Astrocyte (in vitro differentiated cells and primary cell): ENCODE measurements at regions not wholly inside any gene's neighbourhood (a gene's known extent, or its start where the extent isn't known, plus 50 kb on each side); places are given as distances from the start of the nearest gene placed in this dataset.

Experiments used
- DNase-seq: peaks from one replicate; pipeline ENCODE4 v3.0.0-alpha.2; 2010; ENCODE audit warnings: low read depth
- FAIRE-seq: peaks from 2 replicates; lab custom pipeline; 2011; peaks lifted over from hg19 to GRCh38; lab: Jason Lieb, UNC
- H2AFZ ChIP-seq: 2 replicates; pipeline ENCODE4 v1.6.0; 2012; ENCODE audit warnings: low read depth, low read length, inconsistent platforms
- H3K27ac ChIP-seq: 2 replicates; pipeline ENCODE4 v1.5.1; 2011; ENCODE audit warnings: low read depth, low read length, inconsistent platforms
- H3K27me3 ChIP-seq: 2 replicates; pipeline ENCODE4 v1.6.0; 2011; ENCODE audit warnings: low read length, inconsistent platforms; ENCODE audit not compliant: insufficient read depth
- H3K36me3 ChIP-seq: 2 replicates; pipeline ENCODE4 v1.5.1; 2011; ENCODE audit warnings: low read length, inconsistent platforms; ENCODE audit not compliant: insufficient read depth
- H3K4me1 ChIP-seq: 2 replicates; pipeline ENCODE4 v1.5.1; 2011; ENCODE audit warnings: low read length, inconsistent platforms; ENCODE audit not compliant: insufficient read depth
- H3K4me2 ChIP-seq: 2 replicates; pipeline ENCODE4 v1.6.0; 2012; ENCODE audit warnings: low read length, inconsistent platforms
- H3K4me3 ChIP-seq: 2 replicates; pipeline ENCODE4 v1.5.1; 2011; ENCODE audit warnings: low read depth, mild to moderate bottlenecking, low read length, inconsistent platforms; ENCODE audit not compliant: insufficient read depth
- H3K79me2 ChIP-seq: 2 replicates; pipeline ENCODE4 v1.6.0; 2012; ENCODE audit warnings: mild to moderate bottlenecking, low read length, inconsistent platforms; ENCODE audit not compliant: insufficient read depth
- H3K9ac ChIP-seq: 2 replicates; pipeline ENCODE4 v1.6.0; 2012; ENCODE audit warnings: mild to moderate bottlenecking, low read length, inconsistent platforms
- H3K9me3 ChIP-seq: 2 replicates; pipeline ENCODE4 v1.5.1; 2012; ENCODE audit warnings: low read depth, mild to moderate bottlenecking, low read length, inconsistent platforms; ENCODE audit not compliant: insufficient read depth
- H4K20me1 ChIP-seq: 2 replicates; pipeline ENCODE4 v1.6.0; 2012; ENCODE audit warnings: low read length, inconsistent platforms; ENCODE audit not compliant: insufficient read depth
- H3K27ac Mint-ChIP-seq: one replicate; pipeline ENCODE4 v1.8.0; 2021; ENCODE audit warnings: mild to moderate bottlenecking, mixed read lengths; ENCODE audit not compliant: unreplicated experiment
- H3K27me3 Mint-ChIP-seq: one replicate; pipeline ENCODE4 v1.8.0; 2021; ENCODE audit warnings: low read depth, mixed read lengths; ENCODE audit not compliant: unreplicated experiment
- H3K36me3 Mint-ChIP-seq: one replicate; pipeline ENCODE4 v1.8.0; 2021; ENCODE audit warnings: low read depth, mixed read lengths; ENCODE audit not compliant: unreplicated experiment
- H3K4me1 Mint-ChIP-seq: one replicate; pipeline ENCODE4 v1.8.0; 2021; ENCODE audit warnings: low read depth, mixed read lengths; ENCODE audit not compliant: unreplicated experiment
- H3K4me3 Mint-ChIP-seq: one replicate; pipeline ENCODE4 v1.8.0; 2021; ENCODE audit warnings: mild to moderate bottlenecking, moderate library complexity, mixed read lengths; ENCODE audit not compliant: unreplicated experiment
- H3K9me3 Mint-ChIP-seq: one replicate; pipeline ENCODE4 v1.8.0; 2021; ENCODE audit warnings: mild to moderate bottlenecking, mixed read lengths; ENCODE audit not compliant: unreplicated experiment
- CTCF ChIP-seq: IDR thresholded peaks from 2 replicates; pipeline ENCODE4 v1.5.1; 2011; ENCODE audit warnings: low read depth, mild to moderate bottlenecking, inconsistent platforms, low read length, moderate library complexity; ENCODE audit not compliant: insufficient read depth
- EZH2 ChIP-seq: IDR thresholded peaks from 2 replicates; pipeline ENCODE4 v1.6.1; 2012; ENCODE audit warnings: mild to moderate bottlenecking, low read length, inconsistent platforms; ENCODE audit not compliant: insufficient read depth

- Histone ChIP-seq H3K9ac (no peak overlapping the region), H3K4me2 (no peak overlapping the region), H3K27ac (no peak overlapping the region), H3K4me1 (peaks cover 10% of the 10 kb centered on the region), H3K79me2 (no peaks in the 10 kb centered on the region), H3K9me3 (no peaks in the 10 kb centered on the region), H4K20me1 (no peaks in the 10 kb centered on the region), H3K36me3 (no peaks in the 10 kb centered on the region), H3K4me3 (no peak overlapping the region), H3K27me3 (no peaks in the 10 kb centered on the region), H2AFZ (no peak overlapping the region)
- no peak for TF ChIP-seq CTCF
- no peak for TF ChIP-seq EZH2
- Mint-ChIP-seq H3K36me3 (no peaks in the 10 kb centered on the region), H3K27ac (no peak overlapping the region), H3K4me3 (no peak overlapping the region), H3K9me3 (peaks cover 1% of the 10 kb centered on the region), H3K27me3 (no peaks in the 10 kb centered on the region), H3K4me1 (peaks cover 18% of the 10 kb centered on the region)
- FAIRE-seq (no peak), DNase-seq (peak; percentile 17)
These were observed 239.9 kb upstream of the CEP162 start for GRCh38 chr6:84467296-84467695.

GRCh38 chr6:84466511-84466910, 239.1 kb upstream of the CEP162 start:
- Histone ChIP-seq H2AFZ (no peak overlapping the region), H3K79me2 (no peaks in the 10 kb centered on the region), H3K9me3 (no peaks in the 10 kb centered on the region), H4K20me1 (no peaks in the 10 kb centered on the region), H3K4me3 (no peak overlapping the region), H3K27ac (peak overlapping the region; percentile 54), H3K4me1 (peaks cover 10% of the 10 kb centered on the region), H3K27me3 (no peaks in the 10 kb centered on the region), H3K36me3 (no peaks in the 10 kb centered on the region), H3K9ac (no peak overlapping the region), H3K4me2 (peak overlapping the region; percentile 36)
- TF ChIP-seq CTCF (no peak), EZH2 (no peak)
- Mint-ChIP-seq H3K4me1 (peaks cover 24% of the 10 kb centered on the region), H3K27ac (peak overlapping the region; percentile 65), H3K9me3 (no peaks in the 10 kb centered on the region), H3K4me3 (no peak overlapping the region), H3K27me3 (no peaks in the 10 kb centered on the region), H3K36me3 (no peaks in the 10 kb centered on the region)
- FAIRE-seq (no peak), DNase-seq (peak; percentile 84)

- H3K4me2 ChIP-seq, result no peak overlapping the region
- peaks cover 18% of the 10 kb centered on the region for H3K4me1 ChIP-seq
- no peak overlapping the region for H3K9ac ChIP-seq
- no peak overlapping the region for H3K4me3 Mint-ChIP-seq
- H3K27me3 ChIP-seq, result no peaks in the 10 kb centered on the region
- no peaks in the 10 kb centered on the region for H3K9me3 ChIP-seq
- no peak overlapping the region for H3K4me3 ChIP-seq
- H3K36me3 ChIP-seq, result no peaks in the 10 kb centered on the region
- H3K9me3 Mint-ChIP-seq, result no peaks in the 10 kb centered on the region
- peaks cover 26% of the 10 kb centered on the region for H3K4me1 Mint-ChIP-seq
- H3K79me2 ChIP-seq, result no peaks in the 10 kb centered on the region
- H2AFZ ChIP-seq, result no peak overlapping the region
- no peak overlapping the region for H3K27ac ChIP-seq
- FAIRE-seq, result no peak
- H3K36me3 Mint-ChIP-seq, result peaks cover 1% of the 10 kb centered on the region
- H4K20me1 ChIP-seq, result no peaks in the 10 kb centered on the region
- DNase-seq, result no peak
- no peak overlapping the region for H3K27ac Mint-ChIP-seq
- no peaks in the 10 kb centered on the region for H3K27me3 Mint-ChIP-seq
- TF ChIP-seq CTCF (no peak), EZH2 (no peak)
These were observed 237.0 kb upstream of the CEP162 start for GRCh38 chr6:84464471-84464870.
